ENCODE measurements at regions not wholly inside any gene's neighbourhood (a gene's known extent, or its start where the extent isn't known, plus 50 kb on each side); places are given as distances from the start of the nearest gene placed in this dataset.

GRCh38 chr4:27176400-27176799 is 315.8 kb downstream of the STIM2 start:
- H3K4me3 ChIP-seq (ENCODE audit: low read length in 2 of 2), result no peak overlapping the region
- no peak overlapping the region for H3K27ac ChIP-seq (ENCODE audit: low read depth in 2 of 2, low read length in 2 of 2)
- H3K27me3 ChIP-seq (ENCODE audit: control insufficient read depth in 2 of 2, insufficient read depth in 2 of 2, low read length in 2 of 2), result no peaks in the 10 kb centered on the region
- H3K9me3 ChIP-seq (ENCODE audit: control insufficient read depth in 2 of 2, low read length in 2 of 2), result no peaks in the 10 kb centered on the region
- no peaks in the 10 kb centered on the region for H3K36me3 ChIP-seq (ENCODE audit: control insufficient read depth in 2 of 2, insufficient read depth in 2 of 2, low read length in 2 of 2)
- no peaks in the 10 kb centered on the region for H3K4me1 ChIP-seq (ENCODE audit: control insufficient read depth in 2 of 2, insufficient read depth in 2 of 2, low read length in 2 of 2)
- no peak overlapping the region for H3K9ac ChIP-seq (ENCODE audit: low read depth in 1 of 2, low read length in 2 of 2)

GRCh38 chr4:27176881-27177280 is 316.2 kb downstream of the STIM2 start:
- no peak overlapping the region for H3K27ac ChIP-seq (ENCODE audit: low read depth in 2 of 2, low read length in 2 of 2)
- H3K27me3 ChIP-seq (ENCODE audit: control insufficient read depth in 2 of 2, insufficient read depth in 2 of 2, low read length in 2 of 2), result no peaks in the 10 kb centered on the region
- H3K4me1 ChIP-seq (ENCODE audit: control insufficient read depth in 2 of 2, insufficient read depth in 2 of 2, low read length in 2 of 2), result peaks cover 0 to 2% of the 10 kb centered on the region in 2 donors
- H3K9ac ChIP-seq (ENCODE audit: low read depth in 1 of 2, low read length in 2 of 2), result no peak overlapping the region
- H3K36me3 ChIP-seq (ENCODE audit: control insufficient read depth in 2 of 2, insufficient read depth in 2 of 2, low read length in 2 of 2), result no peaks in the 10 kb centered on the region
- H3K9me3 ChIP-seq (ENCODE audit: control insufficient read depth in 2 of 2, low read length in 2 of 2), result no peaks in the 10 kb centered on the region
- H3K4me3 ChIP-seq (ENCODE audit: low read length in 2 of 2), result no peak overlapping the region

GRCh38 chr4:27178061-27178460 is 317.4 kb downstream of the STIM2 start:
- H3K4me1 ChIP-seq (ENCODE audit: control insufficient read depth in 2 of 2, insufficient read depth in 2 of 2, low read length in 2 of 2), result peaks cover 0 to 2% of the 10 kb centered on the region in 2 donors
- no peaks in the 10 kb centered on the region for H3K9me3 ChIP-seq (ENCODE audit: control insufficient read depth in 2 of 2, low read length in 2 of 2)
- H3K4me3 ChIP-seq (ENCODE audit: low read length in 2 of 2), result no peak overlapping the region
- no peaks in the 10 kb centered on the region for H3K27me3 ChIP-seq (ENCODE audit: control insufficient read depth in 2 of 2, insufficient read depth in 2 of 2, low read length in 2 of 2)
- no peaks in the 10 kb centered on the region for H3K36me3 ChIP-seq (ENCODE audit: control insufficient read depth in 2 of 2, insufficient read depth in 2 of 2, low read length in 2 of 2)
- H3K9ac ChIP-seq (ENCODE audit: low read depth in 1 of 2, low read length in 2 of 2), result no peak overlapping the region
- H3K27ac ChIP-seq (ENCODE audit: low read depth in 2 of 2, low read length in 2 of 2), result no peak overlapping the region

- no peaks in the 10 kb centered on the region for H3K36me3 ChIP-seq (ENCODE audit: control insufficient read depth in 2 of 2, insufficient read depth in 2 of 2, low read length in 2 of 2)
- no peak overlapping the region for H3K4me3 ChIP-seq (ENCODE audit: low read length in 2 of 2)
- no peaks in the 10 kb centered on the region for H3K9me3 ChIP-seq (ENCODE audit: control insufficient read depth in 2 of 2, low read length in 2 of 2)
- no peak overlapping the region for H3K27ac ChIP-seq (ENCODE audit: low read depth in 2 of 2, low read length in 2 of 2)
- H3K9ac ChIP-seq (ENCODE audit: low read depth in 1 of 2, low read length in 2 of 2), result no peak overlapping the region
- no peaks in the 10 kb centered on the region for H3K27me3 ChIP-seq (ENCODE audit: control insufficient read depth in 2 of 2, insufficient read depth in 2 of 2, low read length in 2 of 2)
- H3K4me1 ChIP-seq (ENCODE audit: control insufficient read depth in 2 of 2, insufficient read depth in 2 of 2, low read length in 2 of 2), result peaks cover 0 to 2% of the 10 kb centered on the region in 2 donors
Observed at GRCh38 chr4:27181693-27182092, 321.1 kb downstream of the STIM2 start.

DNA sequence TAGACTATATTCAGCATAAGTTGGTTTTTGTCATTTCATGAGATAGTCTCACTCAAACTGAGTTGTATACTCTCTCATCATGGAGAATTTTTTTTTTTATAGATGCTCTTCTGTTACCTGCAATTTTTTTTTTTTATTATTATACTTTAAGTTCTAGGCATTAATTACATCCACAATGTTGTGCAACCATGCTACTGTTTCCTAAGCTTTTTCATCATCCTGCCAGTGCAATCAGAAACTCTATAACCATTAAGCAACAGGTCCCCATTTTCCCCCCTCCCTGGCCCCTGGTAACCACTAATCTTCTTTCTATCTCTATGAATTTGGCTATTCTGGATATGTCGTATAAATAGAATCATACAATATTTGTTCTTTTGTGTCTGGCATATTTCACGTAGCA is 321.6 kb downstream of the STIM2 start:
- H3K4me1 ChIP-seq (ENCODE audit: control insufficient read depth in 2 of 2, insufficient read depth in 2 of 2, low read length in 2 of 2), result peaks cover 0 to 2% of the 10 kb centered on the region in 2 donors
- H3K36me3 ChIP-seq (ENCODE audit: control insufficient read depth in 2 of 2, insufficient read depth in 2 of 2, low read length in 2 of 2), result no peaks in the 10 kb centered on the region
- H3K27me3 ChIP-seq (ENCODE audit: control insufficient read depth in 2 of 2, insufficient read depth in 2 of 2, low read length in 2 of 2), result no peaks in the 10 kb centered on the region
- H3K9me3 ChIP-seq (ENCODE audit: control insufficient read depth in 2 of 2, low read length in 2 of 2), result no peaks in the 10 kb centered on the region
- H3K4me3 ChIP-seq (ENCODE audit: low read length in 2 of 2), result no peak overlapping the region
- no peak overlapping the region for H3K27ac ChIP-seq (ENCODE audit: low read depth in 2 of 2, low read length in 2 of 2)
- H3K9ac ChIP-seq (ENCODE audit: low read depth in 1 of 2, low read length in 2 of 2), result no peak overlapping the region

DNA sequence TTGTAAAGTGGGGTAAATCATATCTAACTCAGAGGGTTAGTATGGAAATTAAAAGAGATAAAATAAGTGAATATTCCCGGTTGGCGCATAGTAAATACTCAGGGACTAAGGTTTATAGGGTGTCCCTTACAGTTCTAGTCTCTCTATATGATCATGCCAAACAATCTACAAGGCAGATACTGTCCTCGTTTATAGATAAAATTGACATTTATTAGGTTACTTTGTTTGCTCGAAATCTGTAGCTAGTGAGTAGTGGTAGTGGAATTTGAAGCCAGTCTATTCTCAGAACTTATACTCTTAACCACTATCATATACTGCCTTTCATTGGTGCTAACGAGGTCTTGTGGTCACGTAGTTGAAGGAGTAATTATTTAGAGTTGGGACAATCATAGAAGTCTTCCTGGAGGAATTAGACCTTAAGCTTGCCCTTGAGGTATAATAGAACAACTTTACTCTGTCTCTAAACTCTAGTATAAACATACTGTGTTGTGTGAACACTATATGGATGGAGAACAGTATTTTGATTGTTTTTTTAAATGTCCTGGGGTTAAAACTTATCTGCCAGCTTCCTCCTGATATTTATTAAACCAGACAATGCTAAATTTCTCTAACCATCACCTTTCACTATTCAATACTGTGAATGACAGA is 324.0 kb downstream of the STIM2 start:
- no peak overlapping the region for H3K27ac ChIP-seq (ENCODE audit: low read depth in 2 of 2, low read length in 2 of 2)
- H3K9ac ChIP-seq (ENCODE audit: low read depth in 1 of 2, low read length in 2 of 2), result no peak overlapping the region
- H3K27me3 ChIP-seq (ENCODE audit: control insufficient read depth in 2 of 2, insufficient read depth in 2 of 2, low read length in 2 of 2), result no peaks in the 10 kb centered on the region
- H3K36me3 ChIP-seq (ENCODE audit: control insufficient read depth in 2 of 2, insufficient read depth in 2 of 2, low read length in 2 of 2), result no peaks in the 10 kb centered on the region
- peaks cover 0 to 2% of the 10 kb centered on the region in 2 donors for H3K4me1 ChIP-seq (ENCODE audit: control insufficient read depth in 2 of 2, insufficient read depth in 2 of 2, low read length in 2 of 2)
- H3K9me3 ChIP-seq (ENCODE audit: control insufficient read depth in 2 of 2, low read length in 2 of 2), result no peaks in the 10 kb centered on the region
- no peak overlapping the region for H3K4me3 ChIP-seq (ENCODE audit: low read length in 2 of 2)

DNA sequence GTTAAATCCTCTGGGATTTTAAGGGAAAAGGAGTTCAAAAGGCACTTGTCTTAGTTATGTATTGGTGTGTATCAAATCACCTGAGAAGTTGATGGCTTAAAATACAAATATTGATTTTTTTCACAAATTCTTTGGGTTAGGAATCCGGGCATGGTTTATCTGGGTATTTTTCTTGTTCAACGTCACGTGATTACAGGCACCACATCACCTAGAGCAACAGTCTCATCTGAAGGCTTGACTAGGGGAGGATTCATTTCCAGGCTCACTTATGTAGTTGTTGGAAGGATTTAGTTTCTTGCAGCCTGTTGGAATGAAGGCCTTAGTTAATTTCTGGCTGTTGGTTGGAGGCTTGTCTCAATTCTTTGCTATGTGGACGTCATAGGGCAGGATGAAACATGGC is 326.1 kb downstream of the STIM2 start:
- Histone ChIP-seq H3K9me3 (ENCODE audit: control insufficient read depth in 2 of 2, low read length in 2 of 2) (no peaks in the 10 kb centered on the region), H3K4me1 (ENCODE audit: control insufficient read depth in 2 of 2, insufficient read depth in 2 of 2, low read length in 2 of 2) (no peaks in the 10 kb centered on the region), H3K36me3 (ENCODE audit: control insufficient read depth in 2 of 2, insufficient read depth in 2 of 2, low read length in 2 of 2) (no peaks in the 10 kb centered on the region), H3K9ac (ENCODE audit: low read depth in 1 of 2, low read length in 2 of 2) (no peak overlapping the region), H3K4me3 (ENCODE audit: low read length in 2 of 2) (no peak overlapping the region), H3K27me3 (ENCODE audit: control insufficient read depth in 2 of 2, insufficient read depth in 2 of 2, low read length in 2 of 2) (no peaks in the 10 kb centered on the region), H3K27ac (ENCODE audit: low read depth in 2 of 2, low read length in 2 of 2) (no peak overlapping the region)

GRCh38 chr4:27187786-27188185 is 327.1 kb downstream of the STIM2 start:
- H3K9me3 ChIP-seq (ENCODE audit: control insufficient read depth in 2 of 2, low read length in 2 of 2), result no peaks in the 10 kb centered on the region
- H3K27ac ChIP-seq (ENCODE audit: low read depth in 2 of 2, low read length in 2 of 2), result no peak overlapping the region
- no peaks in the 10 kb centered on the region for H3K27me3 ChIP-seq (ENCODE audit: control insufficient read depth in 2 of 2, insufficient read depth in 2 of 2, low read length in 2 of 2)
- no peak overlapping the region for H3K9ac ChIP-seq (ENCODE audit: low read depth in 1 of 2, low read length in 2 of 2)
- no peak overlapping the region for H3K4me3 ChIP-seq (ENCODE audit: low read length in 2 of 2)
- H3K4me1 ChIP-seq (ENCODE audit: control insufficient read depth in 2 of 2, insufficient read depth in 2 of 2, low read length in 2 of 2), result no peaks in the 10 kb centered on the region
- no peaks in the 10 kb centered on the region for H3K36me3 ChIP-seq (ENCODE audit: control insufficient read depth in 2 of 2, insufficient read depth in 2 of 2, low read length in 2 of 2)

DNA sequence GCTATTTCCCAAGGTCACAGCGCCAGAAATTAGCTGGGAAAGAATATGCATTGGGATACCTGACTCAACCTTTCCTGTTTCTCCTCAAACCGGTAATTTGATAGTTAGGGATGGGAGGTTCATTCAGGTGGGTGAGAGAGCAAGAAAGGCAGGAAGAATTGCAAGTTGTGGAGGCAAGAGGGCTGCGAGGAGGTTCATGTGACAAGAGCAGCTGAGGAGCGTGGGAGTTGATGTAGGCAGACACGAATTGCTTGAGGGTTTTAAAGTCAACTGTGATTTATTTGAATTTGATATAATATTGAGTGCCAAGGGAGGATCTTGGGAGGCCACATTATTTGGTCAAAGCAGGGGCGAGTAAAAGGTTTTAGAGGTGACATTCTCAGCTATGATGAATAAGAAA is 329.0 kb downstream of the STIM2 start:
- Histone ChIP-seq H3K9ac (ENCODE audit: low read depth in 1 of 2, low read length in 2 of 2) (no peak overlapping the region), H3K9me3 (ENCODE audit: control insufficient read depth in 2 of 2, low read length in 2 of 2) (no peaks in the 10 kb centered on the region), H3K4me3 (ENCODE audit: low read length in 2 of 2) (no peak overlapping the region), H3K36me3 (ENCODE audit: control insufficient read depth in 2 of 2, insufficient read depth in 2 of 2, low read length in 2 of 2) (no peaks in the 10 kb centered on the region), H3K4me1 (ENCODE audit: control insufficient read depth in 2 of 2, insufficient read depth in 2 of 2, low read length in 2 of 2) (no peaks in the 10 kb centered on the region), H3K27me3 (ENCODE audit: control insufficient read depth in 2 of 2, insufficient read depth in 2 of 2, low read length in 2 of 2) (no peaks in the 10 kb centered on the region), H3K27ac (ENCODE audit: low read depth in 2 of 2, low read length in 2 of 2) (no peak overlapping the region)

- H3K27me3 ChIP-seq (ENCODE audit: control insufficient read depth in 2 of 2, insufficient read depth in 2 of 2, low read length in 2 of 2), result no peaks in the 10 kb centered on the region
- no peak overlapping the region for H3K9ac ChIP-seq (ENCODE audit: low read depth in 1 of 2, low read length in 2 of 2)
- no peak overlapping the region for H3K4me3 ChIP-seq (ENCODE audit: low read length in 2 of 2)
- H3K36me3 ChIP-seq (ENCODE audit: control insufficient read depth in 2 of 2, insufficient read depth in 2 of 2, low read length in 2 of 2), result no peaks in the 10 kb centered on the region
- no peak overlapping the region for H3K27ac ChIP-seq (ENCODE audit: low read depth in 2 of 2, low read length in 2 of 2)
- no peaks in the 10 kb centered on the region for H3K4me1 ChIP-seq (ENCODE audit: control insufficient read depth in 2 of 2, insufficient read depth in 2 of 2, low read length in 2 of 2)
- H3K9me3 ChIP-seq (ENCODE audit: control insufficient read depth in 2 of 2, low read length in 2 of 2), result no peaks in the 10 kb centered on the region
Observed at GRCh38 chr4:27191592-27191991, 331.0 kb downstream of the STIM2 start.

Data from mucosa of rectum (tissue), 2 donors.